GM12892 (cell line): ENCODE measurements at regions not wholly inside any gene's neighbourhood (a gene's known extent, or its start where the extent isn't known, plus 50 kb on each side); places are given as distances from the start of the nearest gene placed in this dataset.

Experiments used
- POLR2A ChIP-seq: IDR thresholded peaks from 2 replicates; pipeline ENCODE4 v1.6.1; 2011; ENCODE audit warnings: low read depth, low read length, control low read depth
- POLR2AphosphoS5 ChIP-seq: IDR thresholded peaks from 2 replicates; pipeline ENCODE4 v1.6.1; 2011; ENCODE audit warnings: low read depth, low read length, control low read depth

DNA sequence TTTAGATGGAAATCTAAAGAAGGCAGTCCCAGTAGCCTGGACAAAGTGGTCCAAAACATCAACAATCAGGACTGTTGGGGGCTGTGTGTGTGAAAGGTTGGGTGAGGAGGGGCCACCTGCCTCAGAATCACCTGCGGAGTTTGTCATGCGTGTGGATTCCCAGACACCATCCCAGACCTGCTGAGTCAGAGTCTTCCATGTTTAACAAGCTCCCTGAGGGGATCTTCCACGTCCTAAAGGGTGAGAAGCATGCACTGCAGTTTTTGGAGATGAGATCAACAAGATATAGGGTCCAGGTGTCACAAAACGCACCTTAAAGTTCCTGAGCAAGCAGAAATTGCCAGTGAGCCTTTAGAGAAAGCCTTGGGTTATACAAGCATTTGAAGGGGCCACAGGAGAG is 207.0 kb upstream of the FAM9B start:
- no peak for TF ChIP-seq POLR2A
- no peak for TF ChIP-seq POLR2AphosphoS5
